ENCODE measurements at regions not wholly inside any gene's neighbourhood (a gene's known extent, or its start where the extent isn't known, plus 50 kb on each side); places are given as distances from the start of the nearest gene placed in this dataset.

DNA sequence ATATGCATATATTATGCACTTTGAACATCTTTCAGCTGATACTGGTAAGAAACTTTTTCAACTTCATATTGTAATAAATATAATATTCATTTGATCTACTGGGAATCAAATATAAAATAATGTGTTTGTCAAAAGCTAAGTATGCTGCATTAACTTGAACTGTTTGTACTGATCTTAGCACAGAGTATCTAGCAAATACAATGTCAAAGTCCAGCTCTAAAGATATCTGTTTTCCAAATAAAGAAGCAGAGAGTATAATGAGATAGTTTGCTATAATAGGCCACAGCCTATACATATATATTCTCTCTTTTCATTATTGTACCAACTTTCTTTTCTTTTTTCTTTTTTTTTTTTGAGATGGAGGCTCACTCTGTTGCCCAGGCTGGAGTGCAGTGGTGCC is 417.0 kb downstream of the TMEM161B start:
- Histone ChIP-seq H3K4me3 (no peak overlapping the region), H3K36me3 (no peaks in the 10 kb centered on the region), H3K27ac (no peak overlapping the region), H3K4me1 (no peaks in the 10 kb centered on the region), H3K9me3 (no peaks in the 10 kb centered on the region), H3K27me3 (no peaks in the 10 kb centered on the region)
- TF ChIP-seq, protein P1, sequence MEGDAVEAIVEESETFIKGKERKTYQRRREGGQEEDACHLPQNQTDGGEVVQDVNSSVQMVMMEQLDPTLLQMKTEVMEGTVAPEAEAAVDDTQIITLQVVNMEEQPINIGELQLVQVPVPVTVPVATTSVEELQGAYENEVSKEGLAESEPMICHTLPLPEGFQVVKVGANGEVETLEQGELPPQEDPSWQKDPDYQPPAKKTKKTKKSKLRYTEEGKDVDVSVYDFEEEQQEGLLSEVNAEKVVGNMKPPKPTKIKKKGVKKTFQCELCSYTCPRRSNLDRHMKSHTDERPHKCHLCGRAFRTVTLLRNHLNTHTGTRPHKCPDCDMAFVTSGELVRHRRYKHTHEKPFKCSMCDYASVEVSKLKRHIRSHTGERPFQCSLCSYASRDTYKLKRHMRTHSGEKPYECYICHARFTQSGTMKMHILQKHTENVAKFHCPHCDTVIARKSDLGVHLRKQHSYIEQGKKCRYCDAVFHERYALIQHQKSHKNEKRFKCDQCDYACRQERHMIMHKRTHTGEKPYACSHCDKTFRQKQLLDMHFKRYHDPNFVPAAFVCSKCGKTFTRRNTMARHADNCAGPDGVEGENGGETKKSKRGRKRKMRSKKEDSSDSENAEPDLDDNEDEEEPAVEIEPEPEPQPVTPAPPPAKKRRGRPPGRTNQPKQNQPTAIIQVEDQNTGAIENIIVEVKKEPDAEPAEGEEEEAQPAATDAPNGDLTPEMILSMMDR (IDR thresholded peaks at IDR 0.05) = no peak
- no peak for TF ChIP-seq EP300 (IDR thresholded peaks at IDR 0.05)
- no peak for TF ChIP-seq POLR2A (IDR thresholded peaks at IDR 0.05)
- DNase-seq (ENCODE audit: low spot score in 2 of 2) = no peak

DNA sequence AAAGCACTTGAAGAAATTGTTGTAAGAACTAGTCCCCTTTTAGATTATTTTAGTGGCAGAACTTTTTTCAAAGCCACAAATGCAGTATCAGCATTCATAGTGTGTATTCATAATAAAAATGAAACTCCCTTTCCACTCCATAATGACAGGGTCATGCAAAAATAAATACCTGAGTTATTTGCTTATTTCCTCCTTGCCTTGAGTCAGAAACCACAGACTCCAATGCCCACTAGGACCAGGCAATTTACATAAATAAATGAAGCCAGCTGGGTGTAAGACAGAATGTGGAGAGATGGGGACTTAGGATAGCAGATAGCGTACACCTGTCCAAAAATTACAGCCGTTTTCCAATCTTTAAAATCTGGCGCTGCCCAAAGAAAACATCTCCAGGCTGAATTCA is 417.8 kb downstream of the TMEM161B start:
- H3K36me3 ChIP-seq = no peaks in the 10 kb centered on the region
- H3K4me1 ChIP-seq = no peaks in the 10 kb centered on the region
- WGBS, 2 donors = 92 to 94% methylated on average over 3 of the region's 3 CpGs
- no peaks in the 10 kb centered on the region for H3K9me3 ChIP-seq
- H3K4me3 ChIP-seq = no peak overlapping the region
- no peak overlapping the region for H3K27ac ChIP-seq
- no peaks in the 10 kb centered on the region for H3K27me3 ChIP-seq
- TF ChIP-seq EP300 (IDR thresholded peaks at IDR 0.05) = no peak
- TF ChIP-seq POLR2A (IDR thresholded peaks at IDR 0.05) = no peak
- TF ChIP-seq, protein P1 (IDR thresholded peaks at IDR 0.05) = no peak
- no peak for DNase-seq (ENCODE audit: low spot score in 2 of 2)

DNA sequence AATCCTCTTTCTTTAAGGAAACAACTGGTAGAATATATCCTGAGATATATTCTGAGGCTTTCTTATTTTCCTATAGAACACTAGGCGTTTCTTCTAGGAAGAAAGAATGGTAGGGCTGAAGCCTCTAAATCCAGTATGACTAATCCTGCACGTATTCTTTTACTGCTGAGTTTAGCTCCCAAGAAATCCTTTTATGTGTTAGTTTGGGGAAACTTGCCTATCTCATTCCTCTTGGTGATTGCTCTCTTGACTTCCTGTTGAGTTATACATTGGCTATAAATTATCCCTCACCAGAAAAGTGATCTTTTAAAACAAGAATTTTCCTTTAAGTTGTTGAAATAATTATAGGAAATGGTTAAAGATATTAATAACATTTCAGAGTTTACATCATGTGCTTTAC is 422.9 kb downstream of the TMEM161B start:
- Histone ChIP-seq H3K27ac (no peak overlapping the region), H3K36me3 (no peaks in the 10 kb centered on the region), H3K4me3 (no peak overlapping the region), H3K9me3 (peaks cover 0 to 6% (median 0%) of the 10 kb centered on the region in 4 donors), H3K4me1 (no peaks in the 10 kb centered on the region), H3K27me3 (no peaks in the 10 kb centered on the region)
- WGBS, 2 donors = 16 to 18% methylated on average over 2 of the region's 2 CpGs
- DNase-seq (ENCODE audit: low spot score in 2 of 2) = no peak
- TF ChIP-seq, protein P1 (IDR thresholded peaks at IDR 0.05) = no peak
- TF ChIP-seq EP300 (IDR thresholded peaks at IDR 0.05) (no peak), POLR2A (IDR thresholded peaks at IDR 0.05) (no peak)

DNA sequence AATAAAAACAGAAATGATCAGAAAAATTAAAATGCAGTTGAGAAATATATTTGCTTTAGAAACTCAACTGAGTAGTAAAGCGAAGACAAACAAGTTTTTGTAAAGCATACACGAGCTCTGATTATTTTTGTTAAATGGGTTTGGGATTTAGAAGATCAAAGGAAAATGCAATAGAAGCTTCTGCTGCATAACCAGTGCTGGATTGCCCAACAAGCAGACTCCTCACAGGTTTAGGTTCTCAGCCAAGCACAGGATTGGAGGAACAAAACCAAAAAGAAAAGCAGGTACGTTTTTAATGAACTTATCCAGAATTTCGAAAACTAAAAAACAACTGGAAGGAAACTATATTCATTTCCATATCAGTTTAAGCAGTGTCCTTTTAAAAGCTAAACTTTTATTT is 423.8 kb downstream of the TMEM161B start:
- DNase-seq (ENCODE audit: low spot score in 2 of 2) = no peak
- Histone ChIP-seq H3K4me1 (no peaks in the 10 kb centered on the region), H3K27me3 (no peaks in the 10 kb centered on the region), H3K36me3 (no peaks in the 10 kb centered on the region), H3K9me3 (peaks cover 0 to 12% (median 1%) of the 10 kb centered on the region in 4 donors), H3K27ac (no peak overlapping the region), H3K4me3 (no peak overlapping the region)
- 71 to 81% methylated on average over 4 of the region's 4 CpGs for WGBS, 2 donors
- TF ChIP-seq EP300 (IDR thresholded peaks at IDR 0.05) (no peak), POLR2A (IDR thresholded peaks at IDR 0.05) (no peak)
- TF ChIP-seq, protein P1 (IDR thresholded peaks at IDR 0.05) = no peak

DNA sequence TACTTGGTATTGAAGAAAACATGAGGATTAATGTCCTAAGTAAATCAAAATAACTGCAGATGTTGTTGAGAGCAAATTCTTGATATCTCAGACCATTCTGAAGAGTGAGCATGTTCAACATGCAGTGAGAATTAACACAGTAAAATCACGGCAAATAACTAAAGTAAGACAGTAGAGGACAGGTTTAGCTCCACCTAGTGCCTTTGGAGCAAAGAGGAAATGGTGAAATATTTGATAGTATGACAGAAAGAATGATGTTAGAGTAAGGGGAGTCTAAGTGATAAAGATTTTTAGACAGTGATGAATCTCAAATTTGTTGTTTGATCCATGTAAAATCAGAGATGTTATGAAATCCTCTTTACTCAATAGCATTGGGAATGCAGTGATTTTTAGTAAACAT is 424.2 kb downstream of the TMEM161B start:
- no peak for DNase-seq (ENCODE audit: low spot score in 2 of 2)
- no peaks in the 10 kb centered on the region for H3K27me3 ChIP-seq
- H3K27ac ChIP-seq = no peak overlapping the region
- 70 to 79% methylated on average over 1 of the region's 1 CpG for WGBS, 2 donors
- no peaks in the 10 kb centered on the region for H3K36me3 ChIP-seq
- H3K4me3 ChIP-seq = no peak overlapping the region
- H3K9me3 ChIP-seq = peaks cover 0 to 16% (median 2%) of the 10 kb centered on the region in 4 donors
- H3K4me1 ChIP-seq = no peaks in the 10 kb centered on the region
- TF ChIP-seq POLR2A (IDR thresholded peaks at IDR 0.05) (no peak), EP300 (IDR thresholded peaks at IDR 0.05) (no peak)
- TF ChIP-seq, protein P1 (IDR thresholded peaks at IDR 0.05) = no peak

All from tibial nerve (tissue), 4 donors.